ENCODE measurements at regions not wholly inside any gene's neighbourhood (a gene's known extent, or its start where the extent isn't known, plus 50 kb on each side); places are given as distances from the start of the nearest gene placed in this dataset.

- CTCF ChIA-PET = no interaction called here
- POLR2A ChIA-PET = no interaction called here
- peaks cover 7% of the 10 kb centered on the region for H3K9me3 Mint-ChIP-seq (ENCODE audit: unreplicated experiment)
- H3K4me3 Mint-ChIP-seq (ENCODE audit: unreplicated experiment) = no peak overlapping the region
- TF ChIP-seq, protein P1, sequence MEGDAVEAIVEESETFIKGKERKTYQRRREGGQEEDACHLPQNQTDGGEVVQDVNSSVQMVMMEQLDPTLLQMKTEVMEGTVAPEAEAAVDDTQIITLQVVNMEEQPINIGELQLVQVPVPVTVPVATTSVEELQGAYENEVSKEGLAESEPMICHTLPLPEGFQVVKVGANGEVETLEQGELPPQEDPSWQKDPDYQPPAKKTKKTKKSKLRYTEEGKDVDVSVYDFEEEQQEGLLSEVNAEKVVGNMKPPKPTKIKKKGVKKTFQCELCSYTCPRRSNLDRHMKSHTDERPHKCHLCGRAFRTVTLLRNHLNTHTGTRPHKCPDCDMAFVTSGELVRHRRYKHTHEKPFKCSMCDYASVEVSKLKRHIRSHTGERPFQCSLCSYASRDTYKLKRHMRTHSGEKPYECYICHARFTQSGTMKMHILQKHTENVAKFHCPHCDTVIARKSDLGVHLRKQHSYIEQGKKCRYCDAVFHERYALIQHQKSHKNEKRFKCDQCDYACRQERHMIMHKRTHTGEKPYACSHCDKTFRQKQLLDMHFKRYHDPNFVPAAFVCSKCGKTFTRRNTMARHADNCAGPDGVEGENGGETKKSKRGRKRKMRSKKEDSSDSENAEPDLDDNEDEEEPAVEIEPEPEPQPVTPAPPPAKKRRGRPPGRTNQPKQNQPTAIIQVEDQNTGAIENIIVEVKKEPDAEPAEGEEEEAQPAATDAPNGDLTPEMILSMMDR (IDR thresholded peaks at IDR 0.05; ENCODE audit: insufficient read depth in 1 of 2, low read depth in 1 of 2, low read length in 1 of 2, severe bottlenecking in 1 of 2, unreplicated experiment in 1 of 2) = no peak
- no peaks in the 10 kb centered on the region for H3K36me3 Mint-ChIP-seq (ENCODE audit: insufficient read depth, unreplicated experiment)
- no peaks in the 10 kb centered on the region for H3K4me1 Mint-ChIP-seq (ENCODE audit: low read depth, unreplicated experiment)
- Histone ChIP-seq H3K4me3 (ENCODE audit: low read depth, low read length) (no peak overlapping the region), H3K9me3 (no peaks in the 10 kb centered on the region), H3K27me3 (replicated peaks; ENCODE audit: control insufficient read depth, insufficient read depth, low read length) (no peaks in the 10 kb centered on the region), H3K4me1 (no peaks in the 10 kb centered on the region), H3K36me3 (ENCODE audit: control insufficient read depth, insufficient read depth, low read length) (no peaks in the 10 kb centered on the region)
- intact Hi-C loops (cut with micrococcal nuclease; ENCODE audit: unreplicated experiment) = no loop called here
- no peak overlapping the region for H3K27ac Mint-ChIP-seq (ENCODE audit: unreplicated experiment)
- H3K27me3 Mint-ChIP-seq (ENCODE audit: insufficient read depth, unreplicated experiment) = peaks cover 2% of the 10 kb centered on the region
- BruUV-seq (replicated peaks) = no TSS peak
- no peak for DNase-seq
These were observed 1599.6 kb upstream of the B3GALT2 start for GRCh38 chr1:194786027-194786426.

DNA sequence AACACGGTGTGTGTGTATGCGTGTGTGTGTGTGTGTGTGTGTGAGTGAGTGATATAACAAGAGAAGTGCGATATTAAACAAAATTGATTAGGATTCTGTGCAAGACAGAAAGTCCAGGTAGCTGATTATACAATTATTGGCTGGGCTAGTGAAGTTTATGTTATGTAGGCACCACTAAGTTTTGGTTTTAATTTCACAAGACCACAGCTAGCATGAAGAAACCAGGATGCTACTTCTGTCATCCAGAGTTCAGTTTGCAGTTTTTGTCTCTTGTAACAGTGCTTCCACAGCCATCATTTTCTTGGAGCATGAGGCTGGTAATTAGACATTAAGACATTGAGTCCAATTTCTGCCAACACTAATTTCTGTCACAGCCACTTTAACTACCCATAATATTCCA lies 1590.2 kb upstream of the B3GALT2 start:
- POLR2A ChIA-PET = no interaction called here
- no peaks in the 10 kb centered on the region for H3K27me3 ChIP-seq (replicated peaks; ENCODE audit: control insufficient read depth, insufficient read depth, low read length)
- H3K4me1 ChIP-seq = no peaks in the 10 kb centered on the region
- DNase-seq = no peak
- CTCF ChIA-PET = no interaction called here
- peaks cover 9% of the 10 kb centered on the region for H3K9me3 Mint-ChIP-seq (ENCODE audit: unreplicated experiment)
- no peaks in the 10 kb centered on the region for H3K9me3 ChIP-seq
- peaks cover 6% of the 10 kb centered on the region for H3K27me3 Mint-ChIP-seq (ENCODE audit: insufficient read depth, unreplicated experiment)
- no peaks in the 10 kb centered on the region for H3K4me1 Mint-ChIP-seq (ENCODE audit: low read depth, unreplicated experiment)
- no peak overlapping the region for H3K4me3 Mint-ChIP-seq (ENCODE audit: unreplicated experiment)
- TF ChIP-seq, protein P1 (IDR thresholded peaks at IDR 0.05; ENCODE audit: insufficient read depth in 1 of 2, low read depth in 1 of 2, low read length in 1 of 2, severe bottlenecking in 1 of 2, unreplicated experiment in 1 of 2) = no peak
- no peak overlapping the region for H3K27ac Mint-ChIP-seq (ENCODE audit: unreplicated experiment)
- H3K4me3 ChIP-seq (ENCODE audit: low read depth, low read length) = no peak overlapping the region
- BruUV-seq (replicated peaks) = no TSS peak
- H3K36me3 ChIP-seq (ENCODE audit: control insufficient read depth, insufficient read depth, low read length) = no peaks in the 10 kb centered on the region
- intact Hi-C loops (cut with micrococcal nuclease; ENCODE audit: unreplicated experiment) = no loop called here
- no peaks in the 10 kb centered on the region for H3K36me3 Mint-ChIP-seq (ENCODE audit: insufficient read depth, unreplicated experiment)

DNA sequence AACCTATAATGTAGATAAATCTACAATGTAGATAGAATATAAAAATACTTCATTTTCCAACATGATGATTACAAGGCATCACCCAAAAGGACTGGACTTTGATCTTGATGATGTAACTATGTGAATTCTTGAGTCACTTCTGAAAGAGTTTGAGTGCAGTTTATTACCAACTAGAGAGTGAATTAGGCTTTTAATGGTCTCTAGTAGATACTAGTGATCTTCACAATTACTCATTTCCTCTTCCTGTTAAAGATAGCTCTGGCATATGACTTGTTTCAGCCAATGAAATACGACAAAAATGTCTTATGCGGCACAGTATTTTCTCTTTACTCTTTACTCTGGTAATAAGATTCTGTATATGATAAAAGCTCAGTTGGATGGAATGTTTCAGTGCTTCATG lies 1588.1 kb upstream of the B3GALT2 start:
- no peaks in the 10 kb centered on the region for H3K36me3 Mint-ChIP-seq (ENCODE audit: insufficient read depth, unreplicated experiment)
- intact Hi-C loops (cut with micrococcal nuclease; ENCODE audit: unreplicated experiment) = no loop called here
- BruUV-seq (replicated peaks) = no TSS peak
- H3K4me3 Mint-ChIP-seq (ENCODE audit: unreplicated experiment) = no peak overlapping the region
- H3K9me3 ChIP-seq = no peaks in the 10 kb centered on the region
- no peak overlapping the region for H3K27ac Mint-ChIP-seq (ENCODE audit: unreplicated experiment)
- H3K4me3 ChIP-seq (ENCODE audit: low read depth, low read length) = no peak overlapping the region
- TF ChIP-seq, protein P1 (IDR thresholded peaks at IDR 0.05; ENCODE audit: insufficient read depth in 1 of 2, low read depth in 1 of 2, low read length in 1 of 2, severe bottlenecking in 1 of 2, unreplicated experiment in 1 of 2) = no peak
- H3K4me1 ChIP-seq = no peaks in the 10 kb centered on the region
- no peak for DNase-seq
- no peaks in the 10 kb centered on the region for H3K4me1 Mint-ChIP-seq (ENCODE audit: low read depth, unreplicated experiment)
- no peaks in the 10 kb centered on the region for H3K9me3 Mint-ChIP-seq (ENCODE audit: unreplicated experiment)
- ChIA-PET POLR2A (no interaction called here), CTCF (no interaction called here)
- H3K36me3 ChIP-seq (ENCODE audit: control insufficient read depth, insufficient read depth, low read length) = no peaks in the 10 kb centered on the region
- H3K27me3 ChIP-seq (replicated peaks; ENCODE audit: control insufficient read depth, insufficient read depth, low read length) = no peaks in the 10 kb centered on the region
- H3K27me3 Mint-ChIP-seq (ENCODE audit: insufficient read depth, unreplicated experiment) = no peaks in the 10 kb centered on the region
